ENCODE measurements at regions not wholly inside any gene's neighbourhood (a gene's known extent, or its start where the extent isn't known, plus 50 kb on each side); places are given as distances from the start of the nearest gene placed in this dataset.

- H3K27ac ChIP-seq, result no peak overlapping the region
- no peak for TF ChIP-seq CTCF (IDR thresholded peaks at IDR 0.05)
- no peak for TF ChIP-seq ZFX (IDR thresholded peaks at IDR 0.05; ENCODE audit: borderline replicate concordance)
These were observed 86.3 kb upstream of the HMGXB4 start for GRCh38 chr22:35170716-35171697.

DNA sequence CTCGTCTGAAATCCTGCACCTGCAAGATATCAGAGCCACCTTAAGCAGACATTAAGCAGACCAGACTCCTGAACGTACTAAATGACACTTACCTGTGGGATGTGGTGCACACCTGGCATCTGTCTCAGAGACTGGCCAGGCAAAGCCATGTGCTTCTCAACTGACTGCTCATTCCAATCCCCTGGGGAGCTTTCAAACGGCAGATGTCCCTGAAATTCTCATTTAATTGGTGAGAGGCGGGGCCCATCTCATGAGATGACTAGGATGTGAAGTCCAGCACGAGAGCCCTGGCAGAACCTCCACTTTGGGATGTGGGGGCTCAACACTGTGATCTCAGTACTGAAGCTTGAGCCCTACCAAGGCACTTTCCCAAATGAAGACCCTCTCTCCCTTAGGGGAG is 84.9 kb upstream of the HMGXB4 start:
- TF ChIP-seq ZFX (IDR thresholded peaks at IDR 0.05; ENCODE audit: borderline replicate concordance) (no peak), CTCF (IDR thresholded peaks at IDR 0.05) (no peak)
- H3K27ac ChIP-seq, result no peak overlapping the region

- no peak overlapping the region for H3K27ac ChIP-seq
- TF ChIP-seq CTCF (IDR thresholded peaks at IDR 0.05), result no peak
- TF ChIP-seq ZFX (IDR thresholded peaks at IDR 0.05; ENCODE audit: borderline replicate concordance), result no peak
These were observed 83.6 kb upstream of the HMGXB4 start for GRCh38 chr22:35173655-35174054.

DNA sequence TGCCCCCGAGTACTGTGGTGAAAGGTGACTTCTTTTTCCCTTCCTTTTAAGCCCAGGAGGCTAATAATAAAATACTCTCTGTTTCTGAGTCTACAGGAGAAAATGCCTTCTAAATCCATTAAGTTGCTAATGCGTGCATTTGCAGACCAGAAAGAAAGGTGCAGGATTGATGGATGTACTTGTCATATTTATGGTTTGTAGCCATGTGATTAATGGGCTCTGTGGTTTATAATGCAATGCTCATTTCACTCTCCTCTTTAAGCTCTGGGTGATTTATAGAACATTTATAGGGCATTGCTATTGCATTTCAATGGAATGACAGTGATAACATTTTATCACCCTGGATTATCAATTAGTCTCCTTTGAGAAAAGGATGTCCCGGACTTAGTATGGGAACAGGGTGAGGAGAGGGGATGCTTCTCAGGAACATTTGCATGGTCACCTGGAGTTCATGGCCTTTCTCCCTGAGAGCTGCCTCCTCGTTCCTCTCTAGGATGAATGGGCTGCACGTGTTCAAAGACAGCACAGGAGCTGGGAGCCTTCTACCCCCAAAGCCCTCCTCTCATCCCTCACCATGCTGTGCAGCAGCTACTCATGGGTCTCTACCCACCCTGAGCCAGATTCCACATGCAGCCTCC is 82.8 kb upstream of the HMGXB4 start:
- no peak for TF ChIP-seq CTCF (IDR thresholded peaks at IDR 0.05)
- no peak for TF ChIP-seq ZFX (IDR thresholded peaks at IDR 0.05; ENCODE audit: borderline replicate concordance)
- H3K27ac ChIP-seq, result no peak overlapping the region

DNA sequence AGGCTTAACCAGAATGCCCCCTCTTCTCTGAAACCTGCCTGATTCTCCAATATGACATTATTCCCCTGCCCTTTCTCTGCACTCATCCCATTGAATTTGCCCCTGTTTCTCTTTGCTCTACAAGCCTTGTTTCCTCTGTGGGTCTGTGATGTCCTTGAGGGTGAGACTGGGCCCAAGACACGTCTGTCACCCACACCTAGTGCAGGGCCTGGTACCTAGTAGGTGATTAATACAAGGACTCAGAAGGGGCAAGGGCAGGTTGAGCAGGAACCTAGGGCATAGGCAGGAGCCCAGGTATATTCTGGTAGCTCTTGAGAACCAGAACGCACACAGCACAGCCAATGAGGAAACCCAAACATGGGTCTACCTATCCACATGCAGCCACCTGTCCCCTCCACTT is 81.9 kb upstream of the HMGXB4 start:
- H3K27ac ChIP-seq, result no peak overlapping the region
- TF ChIP-seq CTCF (IDR thresholded peaks at IDR 0.05) (no peak), ZFX (IDR thresholded peaks at IDR 0.05; ENCODE audit: borderline replicate concordance) (no peak)

- TF ChIP-seq CTCF (IDR thresholded peaks at IDR 0.05), result no peak; the same call in 1 of the 2 replicates
- no peak for TF ChIP-seq ZFX (IDR thresholded peaks at IDR 0.05; ENCODE audit: borderline replicate concordance)
- H3K27ac ChIP-seq, result no peak overlapping the region
These were observed 79.5 kb upstream of the HMGXB4 start for GRCh38 chr22:35177811-35178210.

DNA sequence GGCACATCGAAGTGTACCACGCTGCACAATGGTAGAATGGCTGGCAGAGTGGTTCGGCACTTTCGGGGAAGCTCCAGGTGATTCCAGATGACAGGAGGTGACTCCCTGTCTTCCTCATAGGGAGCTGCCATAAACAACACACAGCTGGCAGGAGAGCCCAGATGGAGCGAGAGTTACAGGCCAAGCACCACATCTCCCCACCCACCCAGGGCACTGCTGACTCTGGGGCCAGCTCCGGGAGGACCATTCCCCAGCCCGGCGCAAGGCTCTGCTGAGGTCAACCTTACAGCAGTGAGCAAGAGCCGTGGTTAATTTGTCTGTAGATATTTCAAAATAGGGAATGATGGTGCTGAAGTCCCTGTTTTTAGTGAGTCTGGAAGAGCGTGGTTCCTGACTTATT is 78.8 kb upstream of the HMGXB4 start:
- TF ChIP-seq ZFX (IDR thresholded peaks at IDR 0.05; ENCODE audit: borderline replicate concordance) (no peak), CTCF (IDR thresholded peaks at IDR 0.05) (no peak)
- H3K27ac ChIP-seq, result no peak overlapping the region

Measured in 22Rv1 (cell line).